Esophagus squamous epithelium (tissue), 5 donors: ENCODE measurements at regions not wholly inside any gene's neighbourhood (a gene's known extent, or its start where the extent isn't known, plus 50 kb on each side); places are given as distances from the start of the nearest gene placed in this dataset.
"Not testable (repeated sequence)": the region's sequence is repeated elsewhere in the genome, so short reads cannot be mapped to it uniquely, and the experiment has no call there.

ENCODE experiments used
- DNase-seq: peaks from one replicate; lab custom pipeline; 2025; lab: John Stamatoyannopoulos, UW
- H3K27ac ChIP-seq, 4 donors: fragments of 200-600 bp; sonication (generic); one replicate each; pipeline ENCODE4 v1.5.1; 2016 to 2019; ENCODE audit warnings: mild to moderate bottlenecking in 1 of 4
- H3K27me3 ChIP-seq, 4 donors: fragments of 200-600 bp; sonication (generic); 1 replicate in 3 of 4; 2 replicates in 1 of 4; pipeline versions ENCODE4 v1.5.1 to v1.6.0; 2017 to 2021; ENCODE audit warnings: antibody characterized with exemption in 1 of 4
- H3K36me3 ChIP-seq, 3 donors: fragments of 200-600 bp; sonication (generic); one replicate each; pipeline ENCODE4 v1.5.1; 2016 to 2019
- H3K4me1 ChIP-seq, 3 donors: fragments of 200-600 bp; sonication (generic); one replicate each; pipeline ENCODE4 v1.5.1; 2017 to 2019
- H3K4me3 ChIP-seq, 4 donors: fragments of 200-600 bp; sonication (generic); 1 replicate in 3 of 4; 2 replicates in 1 of 4; pipeline ENCODE4 v1.5.1; 2016 to 2019; ENCODE audit warnings: mild to moderate bottlenecking in 2 of 4, moderate library complexity in 1 of 4
- H3K9me3 ChIP-seq, 3 donors: fragments of 200-600 bp; sonication (generic); one replicate each; pipeline ENCODE4 v1.5.1; 2016 to 2019
- CTCF ChIP-seq, 6 experiments: fragments of 450-650 bp in 4 of 6; fragments of 200-600 bp in 2 of 6; sonication (generic) in 2 of 6; IDR thresholded peaks; one replicate each; pipeline ENCODE4 v1.5.1; 2016 to 2019; ENCODE audit warnings: antibody characterized with exemption in 6 of 6, mild to moderate bottlenecking in 4 of 6, moderate library complexity in 4 of 6
- POLR2A ChIP-seq, 4 donors: fragments of 450-650 bp; IDR thresholded peaks; one replicate each; pipeline ENCODE4 v1.6.1; 2017; ENCODE audit warnings: antibody characterized with exemption in 4 of 4, mild to moderate bottlenecking in 4 of 4, moderate library complexity in 3 of 4
- WGBS, 2 donors: methylation state at CpG; one replicate each; pipeline ENCODE4 v1.1.5; 2018; 5-methylcytosine and 5-hydroxymethylcytosine counted together
- intact Hi-C: fragments of 100-400 bp; cut with DNase I; formaldehyde crosslinking; loops from one replicate; pipeline ENCODE4 v1.15.0; 2022
- donor health status: DM: yes; HTN: yes; CAD: no.

DNA sequence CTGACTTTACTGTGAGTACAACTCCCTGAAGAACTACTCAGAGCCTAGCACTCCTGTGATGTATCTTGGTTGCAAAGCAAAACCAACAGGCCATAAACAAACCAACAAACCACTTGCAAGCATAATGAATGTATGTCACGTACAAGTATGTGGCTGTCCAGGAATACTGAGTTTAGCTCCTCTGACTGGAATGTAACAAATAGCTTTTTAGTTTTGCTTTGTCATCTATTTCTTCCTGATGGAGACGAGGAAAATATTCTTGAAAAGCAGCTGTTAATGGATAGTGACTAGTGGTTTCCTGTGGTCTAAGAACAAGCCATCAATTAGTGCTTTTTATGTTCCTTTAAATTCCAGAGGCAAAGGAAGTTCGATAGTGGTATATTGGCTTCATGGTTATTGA is 101.9 kb upstream of the LY86 start:
- no peak overlapping the region for H3K4me3 ChIP-seq
- WGBS, 2 donors, result 50 to 70% methylated on average over 3 of the region's 3 CpGs
- no peaks in the 10 kb centered on the region for H3K36me3 ChIP-seq
- no peak for DNase-seq
- peaks cover 0 to 6% (median 0%) of the 10 kb centered on the region in 3 donors for H3K9me3 ChIP-seq
- no peak for TF ChIP-seq POLR2A (IDR thresholded peaks at IDR 0.05)
- no peak for TF ChIP-seq CTCF (IDR thresholded peaks at IDR 0.05)
- no peaks in the 10 kb centered on the region for H3K27me3 ChIP-seq
- no peaks in the 10 kb centered on the region for H3K4me1 ChIP-seq
- H3K27ac ChIP-seq, result no peak overlapping the region
- intact Hi-C loops, result no loop called here

DNA sequence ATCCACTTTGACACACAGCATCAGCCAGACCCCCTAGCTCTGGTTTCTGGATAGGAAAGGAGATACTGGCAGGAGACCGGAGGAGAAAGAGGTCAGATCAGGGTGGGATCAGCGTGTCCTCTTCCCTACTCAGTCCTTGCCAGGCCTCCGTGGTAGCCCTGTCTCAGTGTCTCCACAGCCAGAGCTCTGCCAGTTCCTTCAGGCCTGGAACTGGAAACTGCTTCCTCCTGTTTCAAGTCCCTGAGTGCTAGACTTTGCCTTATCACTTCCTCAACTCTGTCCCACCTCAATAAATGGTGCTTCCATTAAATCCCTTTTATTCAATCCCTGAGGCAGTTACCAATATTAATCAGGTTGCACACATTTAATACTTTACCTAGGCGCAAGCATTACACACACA is 96.8 kb upstream of the LY86 start:
- no peaks in the 10 kb centered on the region for H3K4me1 ChIP-seq
- no peak overlapping the region for H3K4me3 ChIP-seq
- H3K9me3 ChIP-seq, result no peaks in the 10 kb centered on the region
- TF ChIP-seq POLR2A (IDR thresholded peaks at IDR 0.05) (no peak), CTCF (IDR thresholded peaks at IDR 0.05) (no peak)
- no peaks in the 10 kb centered on the region for H3K27me3 ChIP-seq
- no peaks in the 10 kb centered on the region for H3K36me3 ChIP-seq
- WGBS, 2 donors, result 88 to 89% methylated on average over 3 to 4 of the region's 4 CpGs
- no peak overlapping the region for H3K27ac ChIP-seq
- DNase-seq, result no peak
- intact Hi-C loops, result no loop called here

DNA sequence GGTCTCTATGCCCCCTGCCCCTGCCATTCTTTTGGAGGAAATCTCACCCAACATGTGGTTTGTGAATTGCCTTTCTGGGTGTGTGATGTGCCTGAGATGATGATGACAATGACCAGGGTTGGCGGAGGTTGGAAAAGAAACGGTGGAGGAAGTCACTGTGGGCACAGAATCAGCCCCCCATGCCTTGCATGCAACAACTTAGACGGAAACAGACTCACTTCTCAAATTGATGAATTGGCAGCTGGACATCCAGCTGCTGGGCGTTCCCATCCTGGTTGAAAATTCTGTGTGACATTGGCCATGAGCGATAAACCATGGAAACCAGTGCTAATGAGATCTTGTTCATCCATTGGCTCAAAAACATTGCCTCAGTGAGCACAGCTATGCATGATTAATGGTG is 95.8 kb upstream of the LY86 start:
- Histone ChIP-seq H3K9me3 (no peaks in the 10 kb centered on the region), H3K27me3 (no peaks in the 10 kb centered on the region), H3K4me1 (no peaks in the 10 kb centered on the region), H3K4me3 (no peak overlapping the region), H3K27ac (no peak overlapping the region), H3K36me3 (no peaks in the 10 kb centered on the region)
- TF ChIP-seq POLR2A (IDR thresholded peaks at IDR 0.05) (no peak), CTCF (IDR thresholded peaks at IDR 0.05) (no peak)
- 60 to 81% methylated on average over 4 to 5 of the region's 5 CpGs for WGBS, 2 donors
- DNase-seq, result no peak
- intact Hi-C loops, result no loop called here

DNA sequence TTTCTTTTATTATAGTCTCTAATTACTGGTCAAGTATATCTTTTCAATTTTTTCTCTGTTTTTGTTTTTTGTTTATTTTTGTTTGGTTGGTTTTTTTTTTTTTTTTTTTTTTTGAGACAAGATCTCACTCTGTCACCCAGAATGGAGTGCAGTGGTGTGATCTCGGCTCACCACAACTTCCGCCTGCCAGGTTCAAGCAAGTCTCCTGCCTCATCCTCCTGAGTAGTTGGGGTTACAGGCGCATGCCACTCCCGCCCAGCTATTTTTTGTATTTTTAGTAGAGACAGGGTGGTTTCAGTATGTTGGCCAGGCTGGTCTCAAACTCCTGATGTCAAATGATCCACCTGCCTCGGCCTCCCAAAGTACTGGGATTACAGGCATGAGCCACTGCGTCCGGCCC is 94.4 kb upstream of the LY86 start:
- H3K4me3 ChIP-seq, DNase-seq, H3K36me3 ChIP-seq, H3K4me1 ChIP-seq, intact Hi-C loops, H3K9me3 ChIP-seq, H3K27me3 ChIP-seq, H3K27ac ChIP-seq: not testable (repeated sequence)
- WGBS, 2 donors, result 85 to 89% methylated on average over 7 of the region's 7 CpGs

GRCh38 chr6:6494677-6495076 is 93.8 kb upstream of the LY86 start:
- H3K9me3 ChIP-seq, result no peaks in the 10 kb centered on the region
- 15 to 17% methylated on average over 5 to 6 of the region's 6 CpGs for WGBS, 2 donors
- DNase-seq, result no peak
- H3K4me3 ChIP-seq, result no peak overlapping the region
- H3K4me1 ChIP-seq, result no peaks in the 10 kb centered on the region
- peaks cover 0 to 2% (median 0%) of the 10 kb centered on the region in 4 donors for H3K27me3 ChIP-seq
- intact Hi-C loops, result no loop called here
- TF ChIP-seq CTCF (IDR thresholded peaks at IDR 0.05), result peak in 5 of 6 experiments; percentile 35 to 72 (median 37)
- no peak for TF ChIP-seq POLR2A (IDR thresholded peaks at IDR 0.05)
- no peak overlapping the region for H3K27ac ChIP-seq
- no peaks in the 10 kb centered on the region for H3K36me3 ChIP-seq

- DNase-seq, result no peak
- Histone ChIP-seq H3K4me3 (no peak overlapping the region), H3K36me3 (no peaks in the 10 kb centered on the region), H3K9me3 (no peaks in the 10 kb centered on the region), H3K27ac (no peak overlapping the region), H3K27me3 (peaks cover 0 to 6% (median 0%) of the 10 kb centered on the region in 4 donors), H3K4me1 (no peaks in the 10 kb centered on the region)
- TF ChIP-seq CTCF (IDR thresholded peaks at IDR 0.05) (no peak), POLR2A (IDR thresholded peaks at IDR 0.05) (no peak)
- 56 to 69% methylated on average over 3 of the region's 3 CpGs for WGBS, 2 donors
- intact Hi-C loops, result no loop called here
These were observed 92.7 kb upstream of the LY86 start for GRCh38 chr6:6495851-6496250.
